HUDEP-2 (cell line): ENCODE measurements at regions not wholly inside any gene's neighbourhood (a gene's known extent, or its start where the extent isn't known, plus 50 kb on each side); places are given as distances from the start of the nearest gene placed in this dataset.

Experiments used
- DNase-seq, 76 experiments: peaks; one replicate each; lab custom pipeline; 2025; ENCODE audit not compliant: unreplicated experiment in 76 of 76; lab: John Stamatoyannopoulos, UW

DNA sequence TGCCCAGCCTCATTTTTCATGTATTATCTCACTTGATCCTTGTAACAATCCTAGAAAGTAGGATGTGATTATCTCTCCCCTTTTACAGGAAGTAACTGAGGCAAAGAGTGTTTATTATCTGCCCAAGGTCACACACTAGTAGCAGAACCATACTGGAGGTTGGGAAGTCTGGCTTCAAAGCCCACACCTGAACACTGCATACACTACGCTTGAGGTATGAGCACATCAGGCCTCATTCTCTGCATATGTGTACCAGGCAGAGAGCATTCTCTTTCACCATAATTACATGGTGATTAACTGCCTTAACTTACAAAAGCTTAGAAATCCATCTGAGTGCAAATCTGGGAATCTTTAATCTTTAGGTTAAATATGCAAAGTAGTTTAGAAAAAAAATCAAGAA lies 361.8 kb downstream of the MFSD1 start:
- no peak for DNase-seq

DNA sequence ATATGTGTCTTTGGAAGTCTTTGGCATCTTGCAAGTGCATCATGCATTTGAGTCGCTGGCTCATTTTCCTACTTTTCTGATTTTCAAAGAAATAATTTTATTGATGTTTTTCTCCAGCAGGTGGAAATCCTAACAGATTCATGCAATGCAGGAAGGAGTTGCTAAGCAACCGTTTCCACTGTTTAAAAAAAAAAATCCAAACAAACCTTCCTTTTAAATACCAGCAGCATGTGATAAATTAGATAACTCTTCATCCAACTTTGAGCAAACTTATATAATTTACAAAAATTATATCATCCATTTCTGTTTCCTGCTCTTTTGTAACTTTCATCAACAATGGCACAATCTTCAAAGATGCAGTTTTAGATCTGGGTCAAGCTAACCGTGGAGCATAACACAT lies 364.1 kb downstream of the MFSD1 start:
- no peak for DNase-seq

DNA sequence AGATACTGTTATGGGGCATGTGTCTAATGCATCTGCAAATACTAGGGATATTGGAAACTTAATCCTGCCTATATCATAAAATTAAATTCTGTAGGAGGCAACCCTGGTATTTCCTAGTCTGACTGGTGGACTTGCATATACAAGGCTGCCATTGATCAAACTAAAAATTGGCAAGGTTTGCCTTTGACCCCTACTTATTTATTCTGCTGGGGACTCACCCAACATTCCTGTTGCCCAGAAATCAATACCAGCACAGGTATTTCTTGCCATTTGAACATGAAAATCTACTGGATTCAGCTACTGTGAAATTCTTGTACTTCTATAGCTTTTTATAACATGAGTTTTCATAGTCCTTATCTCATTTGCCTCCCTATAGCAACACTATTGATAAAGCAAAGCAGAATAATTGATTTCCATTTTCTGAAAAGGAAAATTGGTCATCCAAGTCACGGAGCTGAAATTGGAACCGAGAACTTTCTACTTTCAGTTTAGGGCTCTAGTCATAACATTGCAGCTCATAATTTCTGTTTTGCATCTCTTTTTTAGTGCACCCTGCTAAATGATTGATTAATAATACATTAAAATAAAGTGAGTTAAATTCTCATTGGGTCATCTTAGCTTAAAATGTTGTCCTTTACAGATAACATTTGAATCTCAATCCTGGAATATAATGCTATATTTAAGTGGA lies 365.2 kb downstream of the MFSD1 start:
- DNase-seq = no peak

DNA sequence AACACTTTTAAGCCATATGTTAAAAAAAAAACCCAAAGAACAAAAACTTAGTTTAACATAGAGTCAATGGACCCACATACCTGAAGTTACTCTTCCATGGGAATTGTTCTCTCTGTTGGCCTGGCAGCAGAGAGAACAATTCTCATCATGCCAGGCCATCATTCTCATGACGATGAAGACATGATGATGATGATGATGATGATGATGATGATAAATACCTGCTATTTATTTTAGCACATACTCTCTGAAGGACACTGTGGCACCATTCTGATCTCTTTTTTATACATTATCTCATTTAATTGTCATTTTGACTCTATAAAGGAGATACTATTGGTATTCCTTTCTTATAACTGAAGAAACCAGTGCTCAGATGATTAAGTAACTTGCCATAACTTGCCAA lies 366.9 kb downstream of the MFSD1 start:
- DNase-seq = no peak

DNA sequence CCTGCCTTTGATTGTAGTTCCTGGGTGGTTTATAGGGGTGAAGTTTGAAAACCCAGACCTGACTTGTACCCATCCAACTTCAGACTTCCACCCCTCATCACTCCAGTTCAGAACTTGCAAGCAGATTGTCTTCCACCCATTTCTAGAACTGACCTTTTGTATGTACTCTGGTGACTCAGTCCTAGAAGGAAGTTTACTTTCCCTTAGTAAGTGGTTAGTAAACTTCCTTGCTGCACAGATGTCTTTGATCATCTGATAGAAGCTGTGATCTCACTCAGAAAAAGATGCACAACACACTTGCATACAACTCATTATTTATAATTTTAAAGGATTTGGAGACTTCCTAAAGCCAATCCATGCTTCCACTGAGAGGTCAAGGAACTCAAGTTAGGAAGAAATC lies 368.0 kb downstream of the MFSD1 start:
- no peak for DNase-seq

DNA sequence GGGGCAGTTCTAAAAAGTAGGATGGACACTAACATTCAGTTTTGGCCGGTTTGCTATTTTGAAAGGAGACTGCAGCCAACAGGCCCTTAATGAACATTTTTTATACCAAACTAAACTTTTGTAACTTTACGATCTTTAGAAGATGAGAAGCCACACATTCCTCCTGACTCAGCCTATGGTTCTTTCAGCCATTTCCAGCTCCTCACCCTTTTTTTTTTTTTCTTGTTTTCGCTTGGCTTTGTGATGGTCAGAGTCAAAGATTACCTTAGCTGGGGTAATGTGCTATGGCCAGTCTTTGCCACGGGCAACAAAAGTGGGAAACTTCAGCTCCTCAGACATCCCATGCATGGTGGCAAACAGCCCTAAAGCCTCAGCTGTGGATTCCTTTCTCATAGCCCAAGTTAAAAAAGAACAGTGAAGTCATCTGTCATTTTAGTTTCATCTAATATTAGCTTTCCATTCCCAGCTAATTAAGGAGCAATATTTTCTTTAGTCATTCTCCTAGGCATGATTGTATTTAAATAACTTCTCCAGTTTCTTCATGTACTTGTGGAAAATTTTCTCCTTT lies 368.7 kb downstream of the MFSD1 start:
- no peak for DNase-seq

DNA sequence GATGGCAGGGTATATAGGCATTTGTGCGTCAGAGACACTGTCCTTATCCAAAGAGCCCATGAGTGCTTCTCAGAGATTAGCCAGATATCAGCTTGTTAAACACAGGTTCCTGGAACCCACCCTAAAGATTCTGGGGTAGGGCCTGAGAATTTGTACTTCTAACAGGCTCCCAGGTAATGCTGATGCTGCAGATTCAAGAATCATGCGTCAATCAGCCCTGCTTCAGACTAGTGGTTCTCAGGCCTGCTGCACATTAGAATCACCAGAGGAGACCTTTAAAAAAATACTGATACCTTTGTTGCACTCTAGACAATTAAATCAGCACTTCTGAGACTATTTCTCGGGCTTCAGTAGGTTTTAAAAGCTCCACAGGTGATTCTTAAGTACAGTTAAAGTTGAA lies 369.5 kb downstream of the MFSD1 start:
- no peak for DNase-seq

DNA sequence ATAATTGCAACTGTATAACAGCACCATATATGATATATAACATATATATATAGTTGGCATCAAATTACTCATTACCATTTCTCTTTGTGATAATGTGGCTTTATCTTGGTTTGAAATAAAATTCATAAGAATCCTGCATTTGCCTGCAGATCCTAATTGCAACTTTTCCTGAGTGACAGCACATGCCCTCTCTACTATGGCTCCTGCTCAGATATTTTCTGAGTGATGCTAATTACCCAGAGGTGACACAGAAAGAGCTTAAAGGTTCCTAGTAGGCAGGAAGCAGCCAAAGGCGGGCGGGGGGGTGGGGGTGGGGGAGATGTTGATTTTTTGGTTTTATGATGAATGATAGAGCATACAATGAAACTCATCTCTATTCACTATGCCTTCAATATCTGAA lies 370.6 kb downstream of the MFSD1 start:
- DNase-seq = no peak

DNA sequence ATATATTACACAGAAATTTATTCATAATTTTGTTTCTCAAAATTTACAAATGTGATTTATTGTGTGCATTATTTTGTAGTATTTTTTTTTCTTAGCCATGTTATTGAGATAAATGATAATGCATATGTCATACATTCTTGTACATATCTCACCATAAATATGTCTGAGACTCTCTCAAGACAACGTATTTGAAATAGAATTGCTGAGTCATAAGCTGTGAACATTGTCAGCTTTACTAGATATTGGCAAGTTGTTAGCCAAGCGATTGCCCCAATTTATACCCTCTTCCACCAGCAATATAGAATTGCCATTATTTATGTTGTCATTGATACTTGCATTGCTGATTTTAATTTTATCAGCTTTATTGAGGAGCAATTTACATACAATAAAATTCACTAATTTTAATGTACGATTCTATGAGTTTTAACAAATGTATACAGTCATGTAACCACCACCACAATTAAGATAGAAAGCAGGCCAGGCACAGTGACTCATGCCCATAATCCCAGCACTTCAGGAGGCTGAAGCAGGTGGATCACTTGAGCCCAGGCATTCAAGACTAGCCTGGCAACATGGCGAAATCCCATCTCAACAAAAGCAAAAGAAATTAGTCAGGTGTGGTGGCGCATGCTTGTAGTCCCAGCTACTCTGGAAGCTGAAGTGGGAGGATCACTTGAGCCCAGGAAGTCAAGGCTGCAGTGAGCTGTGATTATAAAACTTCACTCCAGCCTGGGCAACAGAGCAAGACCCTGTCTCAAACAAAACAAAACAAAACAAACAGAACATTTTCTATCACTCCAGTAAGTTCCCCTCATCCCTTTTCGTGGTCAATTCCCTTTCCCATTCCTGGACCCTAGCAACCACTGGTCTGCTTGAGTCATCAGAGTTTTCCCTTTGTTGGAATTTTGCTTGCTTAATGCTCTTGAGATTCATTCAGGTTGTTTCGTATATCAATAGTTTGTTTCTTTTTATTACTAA lies 373.1 kb downstream of the MFSD1 start:
- no peak for DNase-seq

DNA sequence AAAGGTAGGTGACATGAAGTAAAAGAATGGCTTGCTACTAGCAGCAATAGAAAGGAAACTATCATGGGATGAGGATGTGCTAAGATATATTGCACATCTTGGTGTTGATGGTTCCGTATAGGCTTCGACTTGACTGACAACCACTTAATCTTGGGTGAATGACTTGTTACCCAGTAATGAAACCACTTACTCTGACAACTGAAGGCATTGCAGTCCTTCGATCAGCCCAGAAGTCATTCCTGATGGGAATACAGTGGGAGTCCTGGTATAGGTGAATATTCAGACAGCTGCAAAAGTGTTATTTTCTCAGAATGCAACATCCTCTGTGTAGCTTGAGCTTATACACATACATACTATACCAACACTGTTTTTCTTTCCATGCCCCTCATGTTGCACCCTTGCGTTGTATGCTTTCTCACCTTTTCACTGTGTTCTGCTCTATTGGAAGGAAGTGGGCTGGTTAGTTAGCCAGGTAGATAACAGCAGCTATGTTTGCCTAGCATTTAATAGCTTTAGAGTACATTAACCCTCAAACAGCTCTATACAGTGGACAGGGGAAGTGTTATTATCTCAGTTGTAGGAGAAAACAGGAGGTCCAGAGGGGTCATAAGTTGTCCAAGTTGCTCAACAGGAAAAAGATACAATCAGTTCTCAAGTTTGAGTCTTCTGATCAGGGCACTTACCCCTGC lies 376.5 kb downstream of the MFSD1 start:
- DNase-seq = no peak

DNA sequence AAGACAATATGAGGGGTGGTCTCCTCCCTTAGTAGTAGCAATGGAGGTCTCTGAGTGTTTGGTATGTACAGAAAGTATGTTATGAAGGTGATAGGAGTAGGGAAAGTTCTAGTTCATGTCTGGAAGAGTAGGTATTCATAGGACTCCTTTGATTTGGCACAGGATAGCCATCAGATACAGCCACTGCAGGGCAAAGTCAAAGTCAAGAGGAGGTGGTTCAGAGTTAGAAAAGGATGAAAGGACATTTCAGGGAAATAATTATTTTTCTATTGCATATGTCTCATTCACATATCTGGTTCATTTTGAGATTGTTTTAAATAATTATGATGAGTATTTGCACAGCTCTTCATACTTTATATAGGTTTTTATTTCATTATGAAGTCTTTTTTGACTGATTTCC lies 381.1 kb downstream of the MFSD1 start:
- no peak for DNase-seq

DNA sequence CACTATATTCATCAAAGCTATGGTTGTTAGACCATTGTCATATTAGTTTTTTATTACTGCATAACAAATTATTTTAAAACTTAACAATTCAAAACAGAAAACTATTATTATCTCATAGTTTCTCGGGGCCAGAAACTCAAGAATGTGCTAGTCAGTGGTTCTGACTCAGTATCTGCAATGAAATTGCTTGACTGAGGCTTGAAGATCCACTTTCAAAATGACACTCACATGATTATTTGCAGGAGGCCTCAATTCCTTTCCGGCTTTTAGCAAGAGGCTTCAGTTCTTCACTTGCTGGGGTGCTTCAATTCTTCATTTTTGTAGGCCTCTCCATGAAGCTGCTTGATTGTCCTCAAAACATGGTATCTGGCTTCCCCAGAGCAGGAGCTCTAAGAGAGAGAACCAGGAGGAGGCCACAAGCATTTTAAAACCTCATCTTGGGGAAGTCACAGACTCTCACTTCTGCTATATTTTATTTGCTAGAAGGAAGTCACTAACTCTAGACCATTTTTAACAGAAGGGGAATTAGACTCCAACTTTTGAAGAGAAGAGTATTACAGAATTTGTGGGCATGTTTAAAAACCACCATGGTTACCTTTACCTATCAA lies 383.7 kb downstream of the MFSD1 start:
- no peak for DNase-seq

DNA sequence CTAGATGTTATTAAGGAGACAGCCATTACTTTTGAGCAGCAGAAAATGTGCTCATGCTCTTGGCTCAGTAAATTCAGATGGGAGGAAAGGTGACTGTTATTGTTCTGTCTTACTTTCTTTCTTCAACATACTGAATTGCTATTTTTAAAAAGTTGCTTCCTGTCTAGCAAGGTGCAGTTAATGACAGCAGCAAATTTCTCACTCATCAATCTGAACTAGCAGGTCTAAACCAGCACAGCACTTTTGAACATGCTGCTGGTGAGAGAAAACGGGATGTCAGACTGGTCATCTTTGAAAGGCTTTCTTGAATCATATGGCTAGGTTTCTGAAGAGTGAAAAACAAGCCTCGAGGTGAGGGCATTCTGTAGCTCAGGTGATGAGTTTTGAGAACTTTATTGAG lies 384.7 kb downstream of the MFSD1 start:
- no peak for DNase-seq

DNA sequence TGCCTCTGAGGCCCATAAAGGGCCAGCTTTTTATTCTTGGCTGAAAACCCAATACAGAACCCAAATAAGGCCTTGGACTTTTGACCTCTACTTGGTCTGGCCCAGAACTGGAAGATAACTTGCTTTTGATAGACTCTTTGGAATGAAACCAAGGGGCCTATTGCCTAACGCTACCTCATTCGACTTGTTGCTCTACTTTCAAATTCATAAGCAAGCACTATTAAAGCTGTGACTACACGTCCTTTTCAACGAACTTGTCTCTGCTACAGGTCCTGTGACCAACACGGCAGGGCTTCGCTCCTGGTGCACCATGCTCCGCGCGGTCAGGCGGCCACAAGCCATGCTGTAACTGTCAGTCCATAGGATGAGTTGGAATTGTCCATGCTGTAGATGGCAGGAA lies 385.4 kb downstream of the MFSD1 start:
- DNase-seq = no peak

DNA sequence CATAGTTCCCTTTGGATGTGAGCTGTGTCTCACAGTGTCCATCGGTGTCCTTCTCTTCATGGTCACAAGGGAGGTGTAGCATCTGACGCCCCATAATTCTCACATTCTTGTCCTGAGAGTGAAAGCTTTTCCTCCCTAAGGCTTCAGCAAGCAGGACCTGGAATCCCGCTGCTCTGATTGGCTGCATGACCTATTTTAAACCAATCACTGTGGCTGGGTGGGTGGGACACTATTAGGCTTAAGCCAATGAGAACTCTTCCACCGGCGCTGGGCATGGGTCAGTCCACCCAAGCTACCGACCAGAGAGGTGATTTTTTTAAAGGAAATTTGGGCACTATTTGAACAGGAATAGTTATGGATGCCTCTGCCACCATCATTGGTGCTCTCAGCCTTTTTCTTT lies 385.9 kb downstream of the MFSD1 start:
- no peak for DNase-seq

DNA sequence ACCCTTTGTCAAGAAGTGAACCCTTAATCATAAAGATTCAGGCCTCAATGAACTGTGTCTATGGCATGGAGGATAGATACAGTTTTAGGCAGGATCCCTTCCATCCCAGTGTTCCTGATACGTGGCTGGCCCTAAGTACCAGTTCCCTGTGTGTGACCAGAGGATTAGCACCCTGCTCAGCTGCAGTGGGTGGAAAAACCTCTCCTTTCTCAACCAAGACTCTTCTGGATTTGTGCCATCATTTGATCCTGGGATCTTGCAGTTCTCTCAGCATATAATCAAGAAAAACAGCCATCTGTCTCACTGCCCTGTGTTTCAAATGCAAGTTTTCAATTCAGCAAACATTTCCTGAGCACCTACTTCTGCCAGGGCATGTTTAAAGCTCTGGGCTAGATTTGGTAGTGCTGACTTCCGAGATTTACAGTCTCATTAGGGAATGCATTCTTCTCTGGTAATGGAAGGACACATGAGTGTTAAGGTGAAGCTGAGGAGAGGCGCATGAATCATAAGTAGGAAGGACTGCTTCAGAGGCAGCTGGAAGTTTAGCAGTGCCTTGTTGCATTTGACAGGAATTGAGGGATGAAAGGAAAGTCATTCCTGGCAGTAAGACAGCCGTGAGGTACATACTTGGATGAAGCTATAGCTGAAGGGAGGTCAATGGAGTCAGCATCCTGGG lies 388.3 kb downstream of the MFSD1 start:
- DNase-seq = no peak

DNA sequence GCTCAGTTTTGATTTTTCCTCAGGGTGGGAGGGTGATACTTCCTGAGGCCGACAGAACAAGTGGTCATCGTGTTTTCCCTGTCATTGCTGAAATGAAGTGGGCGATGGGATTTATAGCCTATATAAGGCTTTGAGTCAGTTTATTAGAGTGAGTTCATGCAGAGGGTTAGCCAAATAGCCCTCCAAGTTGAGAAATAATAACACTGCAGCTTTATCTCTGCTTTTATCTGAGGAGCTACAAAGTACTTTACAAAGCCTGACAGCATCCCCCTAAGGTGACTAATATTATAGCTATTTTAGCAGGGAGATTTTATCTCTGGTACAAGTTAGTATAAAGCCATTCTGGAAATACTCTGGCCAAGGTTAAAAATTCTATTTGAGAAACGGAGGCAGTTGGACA lies 389.6 kb downstream of the MFSD1 start:
- DNase-seq = no peak

DNA sequence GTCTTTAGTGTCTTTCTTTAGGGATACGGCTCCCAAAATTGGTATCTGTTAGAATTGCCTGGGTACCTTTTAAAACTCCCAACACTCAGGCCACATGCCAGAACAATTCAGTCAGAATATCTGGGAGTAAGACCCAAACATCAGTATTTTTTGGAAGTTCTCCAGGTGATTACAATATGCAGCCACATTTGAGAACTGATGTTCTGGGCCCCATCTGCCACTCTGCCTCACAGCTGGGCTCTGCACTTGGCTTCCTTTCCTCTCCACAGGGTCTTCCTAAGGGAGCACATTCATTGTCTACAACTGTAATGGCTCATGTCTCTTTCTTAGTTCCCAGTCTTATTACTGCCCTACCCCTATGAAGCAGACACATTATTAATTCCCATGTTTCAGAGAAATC lies 394.5 kb downstream of the MFSD1 start:
- no peak for DNase-seq

DNA sequence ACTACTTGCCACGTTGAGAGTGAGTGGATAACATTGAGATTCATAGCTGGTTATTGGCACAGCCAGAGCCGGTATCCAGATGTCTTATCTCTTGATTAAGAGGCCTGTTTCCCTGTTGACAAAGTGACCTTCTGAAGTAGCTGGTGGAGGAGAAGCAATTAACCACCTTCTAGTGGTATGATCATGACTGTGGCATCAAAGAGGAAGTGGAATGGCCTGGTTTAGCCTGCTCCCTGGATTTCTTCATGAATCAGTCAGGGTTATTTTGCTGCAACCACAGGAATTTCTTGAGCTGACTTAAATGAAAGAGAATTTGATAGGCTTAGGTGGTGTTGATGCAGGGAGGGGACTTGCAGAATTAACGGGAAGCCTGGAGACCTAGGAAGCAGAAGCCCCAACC lies 398.3 kb downstream of the MFSD1 start:
- no peak for DNase-seq

DNA sequence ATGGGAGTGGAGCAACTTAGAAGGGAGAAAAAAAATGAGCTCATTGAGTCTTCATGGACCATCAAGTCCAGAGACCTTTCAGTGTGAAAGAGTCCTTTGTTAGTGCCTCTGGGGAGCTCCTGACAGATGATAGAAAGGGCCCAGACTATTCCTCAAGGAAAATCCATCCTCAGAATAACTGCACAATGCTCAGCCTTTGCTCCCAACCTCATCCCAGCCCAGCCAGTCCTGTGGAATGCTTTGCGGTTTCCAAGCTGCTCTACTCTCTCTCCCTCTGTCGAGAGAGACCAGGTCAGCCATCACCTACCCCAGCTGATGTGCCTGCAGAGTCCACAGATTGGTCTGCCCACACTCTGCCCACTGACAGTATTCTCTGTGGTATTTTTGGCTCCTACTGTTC lies 406.2 kb downstream of the MFSD1 start:
- DNase-seq = no peak
